H9 (cell line): ENCODE measurements at regions not wholly inside any gene's neighbourhood (a gene's known extent, or its start where the extent isn't known, plus 50 kb on each side); places are given as distances from the start of the nearest gene placed in this dataset.

ENCODE experiments used
- DNase-seq: peaks from one replicate; pipeline ENCODE4 v3.0.0-alpha.2; 2017
- H2AFZ ChIP-seq: one replicate; pipeline ENCODE4 v1.6.1; 2013; ENCODE audit warnings: mild to moderate bottlenecking, low read length, control low read depth, moderate library complexity
- H2AK5ac ChIP-seq: 2 replicates; pipeline ENCODE4 v1.6.1; 2013; ENCODE audit warnings: low read length, control low read depth, mixed read lengths; ENCODE audit not compliant: insufficient read length
- H2BK120ac ChIP-seq: one replicate; pipeline ENCODE4 v1.6.1; 2013; ENCODE audit warnings: low read depth, mild to moderate bottlenecking, low read length, control low read depth, inconsistent platforms; ENCODE audit not compliant: poor library complexity, severe bottlenecking
- H2BK12ac ChIP-seq: 2 replicates; pipeline ENCODE4 v1.6.1; 2013; ENCODE audit warnings: low read length, control low read depth, mixed read lengths, low read depth; ENCODE audit not compliant: insufficient read length
- H2BK15ac ChIP-seq: 2 replicates; pipeline ENCODE4 v1.6.1; 2013; ENCODE audit warnings: low read depth, low read length, control low read depth
- H2BK20ac ChIP-seq: one replicate; pipeline ENCODE4 v1.6.1; 2013; ENCODE audit warnings: low read depth, mild to moderate bottlenecking, low read length, control low read depth, inconsistent platforms; ENCODE audit not compliant: poor library complexity, severe bottlenecking
- H2BK5ac ChIP-seq: 2 replicates; pipeline ENCODE4 v1.6.1; 2013; ENCODE audit warnings: low read length, control low read depth, mixed read lengths; ENCODE audit not compliant: insufficient read length
- H3K14ac ChIP-seq: 2 replicates; pipeline ENCODE4 v1.6.1; 2013; ENCODE audit warnings: low read length, control low read depth; ENCODE audit not compliant: insufficient read depth
- H3K18ac ChIP-seq: 2 replicates; pipeline ENCODE4 v1.6.1; 2013; ENCODE audit warnings: low read depth, mild to moderate bottlenecking, mixed read lengths, low read length, control low read depth; ENCODE audit not compliant: insufficient read length
- H3K23ac ChIP-seq: 2 replicates; pipeline ENCODE4 v1.6.1; 2013; ENCODE audit warnings: low read length, control low read depth, mixed read lengths, low read depth; ENCODE audit not compliant: insufficient read length
- H3K23me2 ChIP-seq: 2 replicates; pipeline ENCODE4 v1.6.1; 2013; ENCODE audit warnings: low read depth, mild to moderate bottlenecking, mixed read lengths, low read length, control low read depth; ENCODE audit not compliant: insufficient read length, poor library complexity, severe bottlenecking
- H3K27ac ChIP-seq: 2 replicates; pipeline ENCODE4 v1.5.1; 2013; ENCODE audit warnings: low read length, control low read depth, mixed read lengths, low read depth; ENCODE audit not compliant: insufficient read length
- H3K27me3 ChIP-seq: 2 replicates; pipeline ENCODE4 v1.6.1; 2013; ENCODE audit warnings: low read length, control low read depth, inconsistent platforms; ENCODE audit not compliant: insufficient read depth
- H3K4ac ChIP-seq: 2 replicates; pipeline ENCODE4 v1.6.1; 2013; ENCODE audit warnings: low read depth, mild to moderate bottlenecking, control low read depth, inconsistent platforms, low read length, moderate library complexity
- H3K4me1 ChIP-seq: 2 replicates; pipeline ENCODE4 v1.6.1; 2013; ENCODE audit warnings: low read length, control low read depth, inconsistent platforms; ENCODE audit not compliant: insufficient read depth
- H3K4me2 ChIP-seq: 2 replicates; pipeline ENCODE4 v1.6.1; 2013; ENCODE audit warnings: low read length, control low read depth, mixed read lengths; ENCODE audit not compliant: insufficient read length, insufficient read depth
- H3K56ac ChIP-seq: 2 replicates; pipeline ENCODE4 v1.6.1; 2013; ENCODE audit warnings: low read depth, mild to moderate bottlenecking, mixed read lengths, low read length, control low read depth; ENCODE audit not compliant: insufficient read length
- H3K79me1 ChIP-seq: 2 replicates; pipeline ENCODE4 v1.6.1; 2013; ENCODE audit warnings: low read depth, mild to moderate bottlenecking, moderate library complexity, low read length, control low read depth, inconsistent platforms; ENCODE audit not compliant: insufficient read depth, poor library complexity, severe bottlenecking
- H3K79me2 ChIP-seq: 2 replicates; pipeline ENCODE4 v1.6.1; 2013; ENCODE audit warnings: low read length, control low read depth, inconsistent platforms; ENCODE audit not compliant: insufficient read depth
- H3K9ac ChIP-seq: 2 replicates; pipeline ENCODE4 v1.6.1; 2013; ENCODE audit warnings: low read length, control low read depth, mixed read lengths; ENCODE audit not compliant: insufficient read length; ENCODE audit errors: extremely low read depth
- H3K9me3 ChIP-seq: one replicate; pipeline ENCODE4 v1.6.1; 2013; ENCODE audit warnings: low read depth, low read length, inconsistent platforms; ENCODE audit not compliant: control insufficient read depth
- H3T11ph ChIP-seq: one replicate; pipeline ENCODE4 v1.6.1; 2013; ENCODE audit warnings: mild to moderate bottlenecking, low read length, control low read depth, inconsistent platforms
- H4K20me1 ChIP-seq: one replicate; pipeline ENCODE4 v1.6.1; 2013; ENCODE audit not compliant: control insufficient read depth, insufficient read length, insufficient read depth
- H4K5ac ChIP-seq: 2 replicates; pipeline ENCODE4 v1.6.1; 2013; ENCODE audit warnings: low read depth, mild to moderate bottlenecking, mixed read lengths, low read length, control low read depth; ENCODE audit not compliant: insufficient read length
- H4K8ac ChIP-seq: replicated peaks from 2 replicates; pipeline ENCODE4 v1.6.1; 2013; ENCODE audit warnings: low read length, control low read depth, mixed read lengths, low read depth; ENCODE audit not compliant: insufficient read length
- H4K91ac ChIP-seq: 2 replicates; pipeline ENCODE4 v1.6.1; 2013; ENCODE audit warnings: low read depth, mild to moderate bottlenecking, moderate library complexity, mixed read lengths, low read length, control low read depth; ENCODE audit not compliant: insufficient read length
- H3K27ac Mint-ChIP-seq, 3 experiments: 2 replicates in 2 of 3; 3 replicates in 1 of 3; pipeline ENCODE4 v1.8.0; 2020 to 2021; ENCODE audit warnings: mixed read lengths in 3 of 3, mild to moderate bottlenecking in 1 of 3, moderate library complexity in 1 of 3
- H3K27me3 Mint-ChIP-seq: 2 replicates; pipeline ENCODE4 v1.8.0; 2021; ENCODE audit warnings: low read depth, mild to moderate bottlenecking, moderate library complexity, mixed read lengths
- H3K36me3 Mint-ChIP-seq, 3 experiments: 2 replicates in 2 of 3; 3 replicates in 1 of 3; pipeline ENCODE4 v1.8.0; 2020 to 2021; ENCODE audit warnings: low read depth in 3 of 3, mixed read lengths in 3 of 3; ENCODE audit not compliant: insufficient read depth in 1 of 3
- H3K4me1 Mint-ChIP-seq, 2 experiments: 2 replicates each; pipeline ENCODE4 v1.8.0; 2020; ENCODE audit warnings: mixed read lengths in 2 of 2
- H3K4me3 Mint-ChIP-seq, 2 experiments: 2 replicates in 1 of 2; 3 replicates in 1 of 2; pipeline ENCODE4 v1.8.0; 2020 to 2021; ENCODE audit warnings: mild to moderate bottlenecking in 2 of 2, mixed read lengths in 2 of 2, moderate library complexity in 1 of 2
- H3K9me3 Mint-ChIP-seq, 2 experiments: 2 replicates in 1 of 2; 3 replicates in 1 of 2; pipeline ENCODE4 v1.8.0; 2020; ENCODE audit warnings: mild to moderate bottlenecking in 2 of 2, mixed read lengths in 2 of 2, moderate library complexity in 1 of 2
- CTCF ChIP-seq: fragments of 200-600 bp; sonication (generic); conservative IDR thresholded peaks from 3 replicates; pipeline ENCODE4 v1.8.0; 2021; ENCODE audit warnings: antibody characterized with exemption, mild to moderate bottlenecking
- WGBS: extraction: QIAGEN DNeasy Blood & Tissue Kit; methylation state at CpG from one replicate; pipeline ENCODE4 v1.1.7; 2013; ENCODE audit warnings: missing lambda C conversion rate, low lambda C conversion rate, mixed read lengths; ENCODE audit not compliant: insufficient read length; ENCODE audit errors: extremely low coverage; 5-methylcytosine and 5-hydroxymethylcytosine counted together

DNA sequence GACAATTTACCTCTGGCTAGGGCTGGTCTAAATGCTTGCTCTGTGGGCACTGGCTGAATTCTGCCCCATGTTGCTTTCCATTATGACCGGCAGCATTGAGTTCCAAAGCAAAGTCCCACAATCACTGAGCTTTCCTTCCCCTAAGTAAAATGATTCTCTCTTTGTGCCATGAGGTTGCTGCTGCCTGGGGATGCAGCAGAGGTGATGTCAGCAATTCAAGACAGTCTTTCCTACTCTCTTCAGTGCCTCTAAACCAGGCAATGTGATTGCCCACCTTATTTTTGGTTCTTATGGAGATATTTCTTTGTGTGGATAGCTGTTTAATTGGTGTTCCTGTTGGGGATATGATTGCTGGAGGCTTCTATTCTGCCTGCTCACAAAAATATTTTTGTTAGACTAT, 1043.9 kb upstream of the EPHA7 start:
- no peak for TF ChIP-seq CTCF
- H3K4me3 Mint-ChIP-seq: no peak overlapping the region

More for the DNA sequence above, 1043.9 kb upstream of the EPHA7 start:
- no peak overlapping the region for H3K9ac ChIP-seq
- no peak overlapping the region for H2BK12ac ChIP-seq
- peak; percentile 33 for DNase-seq
- no peaks in the 10 kb centered on the region for H3K79me2 ChIP-seq
- H2AFZ ChIP-seq: no peak overlapping the region
- no peaks in the 10 kb centered on the region for H3K9me3 ChIP-seq
- peaks cover 0 to 2% (median 0%) of the 10 kb centered on the region in 3 experiments; a peak in 2 of 7 replicates for H3K36me3 Mint-ChIP-seq
- H4K20me1 ChIP-seq: no peaks in the 10 kb centered on the region
- no peaks in the 10 kb centered on the region for H3K27me3 Mint-ChIP-seq
- no peak overlapping the region for H4K5ac ChIP-seq
- no peak overlapping the region for H2BK20ac ChIP-seq
- peaks cover 25 to 28% of the 10 kb centered on the region in 2 experiments for H3K4me1 Mint-ChIP-seq
- WGBS: no CpG with 5 or more reads among the region's 1 CpG
- H3K14ac ChIP-seq: no peak overlapping the region
- H4K91ac ChIP-seq: no peak overlapping the region
- no peaks in the 10 kb centered on the region for H3K79me1 ChIP-seq
- no peak overlapping the region for H3K23ac ChIP-seq
- no peaks in the 10 kb centered on the region for H3K27me3 ChIP-seq
- no peak overlapping the region for H3K56ac ChIP-seq
- no peak overlapping the region for H3K4ac ChIP-seq
- H2AK5ac ChIP-seq: no peak overlapping the region
- no peak overlapping the region for H3K4me2 ChIP-seq
- H3K4me1 ChIP-seq: peaks cover 8% of the 10 kb centered on the region; the same call in 1 of the 2 replicates
- no peak overlapping the region for H2BK120ac ChIP-seq
- H3K9me3 Mint-ChIP-seq: no peaks in the 10 kb centered on the region; a peak in 1 of 5 replicates
- no peak overlapping the region for H3K27ac ChIP-seq
- H3K27ac Mint-ChIP-seq: peak overlapping the region; percentile 28 to 90 (median 89); a peak in 5 of 7 replicates
- no peak overlapping the region for H4K8ac ChIP-seq
- no peak overlapping the region for H2BK15ac ChIP-seq
- no peak overlapping the region for H2BK5ac ChIP-seq
- no peak overlapping the region for H3T11ph ChIP-seq
- no peak overlapping the region for H3K18ac ChIP-seq
- no peaks in the 10 kb centered on the region for H3K23me2 ChIP-seq
